HG03064 (cell line): ENCODE measurements at regions not wholly inside any gene's neighbourhood (a gene's known extent, or its start where the extent isn't known, plus 50 kb on each side); places are given as distances from the start of the nearest gene placed in this dataset.

Experiments
- ATAC-seq: cut with Tn5 transposase; IDR thresholded peaks from one replicate; pipeline ENCODE4 v1.9.1; 2021; ENCODE audit warnings: low read depth; ENCODE audit not compliant: unreplicated experiment

- ATAC-seq, result no peak
Measured at GRCh38 chr11:95586155-95586554, 203.4 kb downstream of the FAM76B start.

GRCh38 chr11:95585752-95586077 lies 203.9 kb downstream of the FAM76B start:
- ATAC-seq, result no peak

- no peak for ATAC-seq
Measured at GRCh38 chr11:95585069-95585751, 204.4 kb downstream of the FAM76B start.

- no peak for ATAC-seq
Measured at GRCh38 chr11:95584589-95584988, 205.0 kb downstream of the FAM76B start.

DNA sequence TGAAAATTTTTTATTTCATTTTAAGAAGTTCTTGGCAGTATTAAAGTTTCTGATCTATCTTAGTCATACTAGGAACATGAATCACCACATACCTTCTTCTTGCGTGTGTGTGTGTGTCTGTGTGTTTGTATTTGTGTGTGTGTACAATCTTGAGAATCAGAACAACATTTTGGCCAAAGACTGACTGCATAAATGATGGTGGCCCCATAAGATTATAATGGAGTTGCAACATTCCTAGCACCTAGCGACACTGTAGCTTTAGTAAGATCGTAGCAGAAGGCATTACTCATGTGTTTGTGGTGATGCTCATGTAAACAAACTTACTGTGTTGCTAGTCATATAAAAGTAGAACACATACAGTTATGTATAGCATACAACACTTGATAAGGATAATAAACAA lies 205.4 kb downstream of the FAM76B start:
- no peak for ATAC-seq

- no peak for ATAC-seq
Measured at GRCh38 chr11:95577716-95578460, 211.7 kb downstream of the FAM76B start.

DNA sequence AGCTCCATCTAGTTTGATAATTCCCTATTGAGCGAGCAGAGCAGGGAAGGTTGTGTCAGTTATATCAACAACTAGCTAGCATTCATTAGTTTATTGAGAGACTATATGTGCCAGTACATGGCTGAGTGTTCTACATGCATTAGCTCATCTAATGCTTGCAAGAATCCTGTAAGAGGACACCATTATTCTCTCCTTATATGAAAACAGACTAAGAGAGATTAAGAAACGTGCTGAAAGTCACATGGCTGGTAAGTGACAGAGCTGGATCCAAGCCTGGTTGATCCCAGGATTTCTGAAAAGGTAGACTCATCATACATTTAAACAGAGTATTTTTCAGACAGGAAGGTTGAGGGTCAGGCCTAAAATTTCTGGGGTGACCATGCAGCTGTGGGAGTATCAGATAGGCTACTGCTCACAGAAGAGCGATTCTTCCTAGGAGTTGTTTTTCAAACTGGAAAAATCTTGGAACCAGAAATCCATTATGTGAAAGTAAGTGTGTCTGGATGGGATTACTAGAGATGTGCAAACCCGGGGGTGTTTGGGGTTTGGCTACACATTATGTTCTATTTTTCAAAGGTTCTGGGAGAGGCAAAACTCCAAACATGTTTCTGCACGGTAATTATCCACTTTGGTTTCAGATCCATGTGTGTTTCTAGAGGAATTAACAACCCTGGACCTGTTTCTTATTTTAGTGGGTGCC lies 213.3 kb downstream of the FAM76B start:
- no peak for ATAC-seq

DNA sequence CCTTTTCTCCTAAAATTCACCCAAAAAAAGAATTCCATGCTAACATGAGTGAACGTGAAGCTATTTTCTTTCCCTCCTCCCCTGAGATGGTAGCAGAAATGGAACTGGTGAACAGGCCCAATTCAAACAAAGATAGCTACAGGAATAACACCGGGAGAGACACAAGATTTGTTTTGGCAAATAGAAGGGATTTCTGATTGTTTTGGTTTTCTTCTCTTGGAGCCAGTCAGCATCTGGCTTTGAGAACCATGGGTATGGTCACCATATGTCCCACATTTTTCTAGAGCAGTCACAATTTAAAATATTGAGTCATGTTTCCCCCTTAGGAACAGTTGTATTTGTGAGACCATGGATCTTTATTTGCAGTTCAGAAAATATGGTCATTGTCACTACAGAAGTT lies 214.1 kb downstream of the FAM76B start:
- no peak for ATAC-seq

- ATAC-seq, result no peak
Measured at GRCh38 chr11:95571718-95572260, 217.8 kb downstream of the FAM76B start.

DNA sequence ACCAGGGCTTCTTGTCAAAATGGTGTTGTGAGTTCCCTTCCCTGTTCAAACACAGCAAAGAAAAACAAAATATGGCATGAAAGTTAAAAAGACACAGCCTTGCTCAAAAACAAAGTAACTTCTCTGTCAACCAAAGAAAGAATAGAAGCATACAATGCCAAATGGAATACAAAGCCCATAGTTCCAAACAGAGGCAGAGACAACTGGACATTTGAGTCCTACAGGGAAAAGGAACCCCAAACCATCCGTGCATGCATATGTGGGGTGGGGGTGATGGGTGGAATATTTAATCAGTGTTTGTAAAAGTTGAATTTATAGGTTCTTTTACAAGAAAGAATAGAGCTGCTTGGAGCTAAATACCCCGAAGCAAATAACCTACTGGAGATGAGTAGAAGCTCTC lies 218.7 kb downstream of the FAM76B start:
- ATAC-seq, result no peak

DNA sequence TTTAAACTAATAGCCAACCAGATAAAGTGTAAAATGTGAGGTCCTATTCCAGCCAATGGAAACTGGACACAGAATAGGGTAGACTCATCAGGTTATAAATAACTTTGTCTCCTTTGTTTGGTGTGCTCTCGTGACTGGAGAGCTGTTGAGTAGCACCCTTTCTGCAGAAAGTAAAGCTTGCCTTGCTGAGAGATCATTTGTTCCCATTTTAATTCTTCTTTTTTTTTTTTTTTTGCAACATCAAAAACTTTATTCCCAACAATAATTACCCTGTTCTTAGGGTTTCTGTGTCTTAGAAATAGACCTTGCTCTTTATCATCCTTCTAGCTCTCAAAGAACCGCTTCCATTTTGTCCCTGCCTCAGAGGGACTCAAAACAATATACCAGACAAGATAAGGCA lies 220.4 kb downstream of the FAM76B start:
- no peak for ATAC-seq

GRCh38 chr11:95568281-95568680 lies 221.3 kb downstream of the FAM76B start:
- no peak for ATAC-seq

- ATAC-seq, result no peak
Measured at GRCh38 chr11:95567685-95568084, 221.9 kb downstream of the FAM76B start.

DNA sequence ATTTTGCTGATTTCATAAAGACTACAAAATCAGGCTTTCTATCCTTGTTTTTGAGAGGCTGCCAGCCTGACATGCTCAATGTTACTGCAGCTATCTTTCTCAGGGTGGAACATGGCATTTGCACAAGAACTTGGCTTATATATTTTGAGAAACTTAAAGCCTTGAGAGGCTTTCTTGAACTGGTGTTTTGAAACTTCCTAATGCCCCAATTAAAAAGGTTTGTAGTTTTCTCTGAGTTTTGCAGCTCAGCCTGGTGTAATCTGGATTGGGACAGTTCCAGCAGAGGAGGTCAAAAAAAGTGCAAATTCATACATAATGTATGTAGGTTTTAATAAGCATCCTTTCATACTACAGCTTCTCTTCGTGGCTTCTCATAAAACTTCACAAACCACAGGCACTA lies 223.4 kb downstream of the FAM76B start:
- ATAC-seq, result no peak

DNA sequence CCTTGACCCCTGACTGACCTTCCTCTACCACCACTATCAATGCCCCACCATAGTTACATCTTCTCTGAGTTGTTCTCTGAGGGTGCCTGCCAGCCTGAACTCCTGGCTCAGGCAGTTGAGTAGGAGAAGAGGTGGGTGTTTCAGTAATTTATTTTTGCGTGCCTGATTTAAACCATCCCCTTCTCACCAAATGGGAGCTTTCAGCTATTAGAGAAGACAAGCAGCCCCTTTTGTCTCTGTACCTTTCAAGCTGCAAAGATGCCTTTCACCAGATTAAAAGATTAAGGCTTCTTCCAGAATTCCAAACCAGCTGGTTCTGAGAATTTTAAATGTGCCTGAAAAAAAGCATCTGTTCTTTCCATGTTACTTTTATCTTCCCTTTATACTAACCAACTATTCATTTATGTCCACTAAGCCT lies 223.8 kb downstream of the FAM76B start:
- no peak for ATAC-seq

DNA sequence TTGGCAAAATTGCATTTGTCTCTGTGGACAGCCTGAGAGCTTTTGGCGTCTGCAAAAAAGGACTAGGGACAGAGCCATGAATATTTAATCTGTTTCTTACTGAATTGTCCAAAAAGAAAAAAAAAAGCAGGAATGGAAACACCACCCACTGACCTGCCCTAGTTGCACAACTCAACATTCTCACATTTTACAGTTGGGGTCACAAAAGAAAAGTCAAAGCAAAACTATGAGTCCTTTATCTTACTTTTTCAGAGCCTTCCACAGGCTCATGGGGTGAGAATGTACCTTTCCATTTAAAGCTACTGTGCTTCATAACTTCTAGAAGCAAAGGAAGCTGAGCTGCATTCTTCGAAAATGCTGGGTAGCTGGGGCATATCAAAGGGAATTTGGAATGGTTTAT lies 225.7 kb downstream of the FAM76B start:
- no peak for ATAC-seq

GRCh38 chr11:95563173-95563572 lies 226.4 kb downstream of the FAM76B start:
- no peak for ATAC-seq

DNA sequence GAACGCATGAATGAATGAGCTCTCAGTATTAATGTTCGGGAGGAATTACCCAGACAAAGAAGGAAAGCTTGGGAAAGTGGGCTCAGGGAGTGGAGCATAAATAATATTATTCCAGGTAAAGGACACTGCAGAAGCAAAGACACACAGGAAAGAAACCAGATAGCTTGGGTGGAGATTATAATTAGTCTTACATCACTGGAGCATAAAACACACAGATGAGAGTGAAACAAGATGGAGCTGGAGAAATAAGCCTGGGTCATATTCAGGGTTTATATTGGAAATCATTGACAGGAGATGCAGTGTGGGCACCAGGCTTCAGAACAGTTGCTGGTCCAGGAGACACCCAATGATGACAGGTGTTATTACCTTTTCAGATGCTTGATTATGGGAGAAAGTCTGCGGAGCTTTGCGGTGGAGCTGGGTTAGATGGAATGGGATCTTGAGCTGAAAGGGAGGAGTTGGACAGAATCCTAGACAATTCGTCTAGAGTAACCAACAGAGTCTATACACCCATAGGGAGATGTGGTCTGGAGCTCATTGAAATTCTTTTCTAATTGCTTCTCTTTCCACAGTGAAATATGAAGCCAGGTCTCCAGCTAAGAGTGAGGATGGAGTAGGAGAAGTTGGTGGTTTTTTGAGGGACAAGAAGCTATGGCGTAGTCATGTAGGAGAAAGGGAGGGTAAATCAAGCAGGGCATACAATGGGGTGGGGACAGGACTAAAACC lies 227.2 kb downstream of the FAM76B start:
- ATAC-seq, result no peak

GRCh38 chr11:95559899-95560298 lies 229.7 kb downstream of the FAM76B start:
- no peak for ATAC-seq

- no peak for ATAC-seq
Measured at GRCh38 chr11:95557376-95557775, 232.2 kb downstream of the FAM76B start.
